Neuron (in vitro differentiated cells): ENCODE measurements at regions not wholly inside any gene's neighbourhood (a gene's known extent, or its start where the extent isn't known, plus 50 kb on each side); places are given as distances from the start of the nearest gene placed in this dataset.

ENCODE experiments used
- H2AFZ ChIP-seq: one replicate; pipeline ENCODE4 v1.6.1; 2013; ENCODE audit warnings: low read depth, mild to moderate bottlenecking, inconsistent platforms, low read length, moderate library complexity
- H3K27me3 ChIP-seq: one replicate; pipeline ENCODE4 v1.6.1; 2013; ENCODE audit warnings: low read length; ENCODE audit not compliant: insufficient read depth
- H3K36me3 ChIP-seq: one replicate; pipeline ENCODE4 v1.6.1; 2013; ENCODE audit warnings: low read length; ENCODE audit not compliant: insufficient read depth
- H3K4me1 ChIP-seq: one replicate; pipeline ENCODE4 v1.6.1; 2013; ENCODE audit warnings: low read length; ENCODE audit not compliant: insufficient read depth
- H3K4me3 ChIP-seq: 2 replicates; pipeline ENCODE4 v1.5.1; 2013; ENCODE audit warnings: mild to moderate bottlenecking, low read length, moderate library complexity
- H3K9me3 ChIP-seq: one replicate; pipeline ENCODE4 v1.6.1; 2013; ENCODE audit warnings: low read length

DNA sequence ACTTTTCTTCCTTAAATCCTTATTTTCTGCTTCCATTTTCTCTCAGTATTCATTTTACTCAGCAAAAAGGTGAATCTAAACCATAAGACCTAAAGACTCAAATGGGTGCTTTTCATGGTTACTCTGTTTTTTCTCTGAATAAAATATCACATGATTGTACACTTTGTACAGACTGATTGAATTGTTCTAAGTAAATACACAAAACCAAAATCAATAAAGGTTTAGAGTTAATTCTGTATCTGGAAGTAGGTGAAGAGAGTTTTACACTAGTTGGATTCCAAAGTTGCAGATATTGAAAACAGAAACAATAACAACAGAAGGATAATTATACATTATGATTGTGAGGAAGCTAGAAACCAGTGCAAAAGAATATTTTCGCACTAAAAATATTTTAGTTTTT, 546.2 kb downstream of the TUSC7 start:
- Histone ChIP-seq H3K4me3 (no peak overlapping the region), H3K9me3 (no peaks in the 10 kb centered on the region), H3K4me1 (no peaks in the 10 kb centered on the region), H2AFZ (no peak overlapping the region), H3K36me3 (no peaks in the 10 kb centered on the region), H3K27me3 (no peaks in the 10 kb centered on the region)

DNA sequence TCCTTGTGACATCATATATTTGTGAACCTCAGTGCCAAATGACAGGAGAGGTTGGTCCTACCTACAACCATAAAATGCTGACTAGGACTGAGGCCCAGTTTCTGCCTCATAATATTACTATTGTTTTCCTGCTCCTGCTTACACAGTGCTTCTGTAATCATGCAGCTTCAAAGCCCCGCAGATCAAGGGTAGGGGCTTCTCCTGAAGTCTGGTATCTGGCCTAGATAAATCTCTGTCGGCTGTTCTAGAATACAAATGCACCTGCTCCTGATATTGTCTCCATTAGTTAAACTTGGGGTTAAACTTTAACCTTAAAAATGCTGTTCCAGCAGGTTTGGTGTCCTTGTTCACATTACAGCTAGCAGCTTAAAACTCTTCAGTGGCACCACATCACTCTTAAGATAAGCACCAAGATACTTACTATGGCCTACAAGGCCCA, 552.4 kb downstream of the TUSC7 start:
- no peaks in the 10 kb centered on the region for H3K36me3 ChIP-seq
- H3K4me3 ChIP-seq = no peak overlapping the region
- H2AFZ ChIP-seq = no peak overlapping the region
- no peaks in the 10 kb centered on the region for H3K4me1 ChIP-seq
- H3K9me3 ChIP-seq = no peaks in the 10 kb centered on the region
- H3K27me3 ChIP-seq = no peaks in the 10 kb centered on the region

DNA sequence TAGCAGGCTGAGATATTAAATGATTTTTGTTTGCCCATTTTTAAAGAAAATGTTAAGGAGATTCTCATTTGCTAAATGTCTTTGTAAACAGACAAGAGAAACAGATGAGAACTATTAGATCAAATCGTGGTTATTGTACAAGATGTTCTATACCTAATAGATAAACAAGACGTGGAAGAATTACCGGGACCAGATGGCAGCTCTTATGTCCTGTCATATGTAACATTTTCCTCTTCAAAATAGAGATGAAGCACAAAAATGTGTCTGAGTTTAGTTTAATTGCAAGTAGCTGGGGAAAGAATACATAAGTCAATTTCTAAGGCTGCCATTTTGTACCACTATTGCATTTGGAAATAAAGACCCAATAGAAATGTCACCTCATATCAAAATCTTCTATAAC, 553.7 kb downstream of the TUSC7 start:
- Histone ChIP-seq H3K4me1 (no peaks in the 10 kb centered on the region), H3K27me3 (no peaks in the 10 kb centered on the region)

DNA sequence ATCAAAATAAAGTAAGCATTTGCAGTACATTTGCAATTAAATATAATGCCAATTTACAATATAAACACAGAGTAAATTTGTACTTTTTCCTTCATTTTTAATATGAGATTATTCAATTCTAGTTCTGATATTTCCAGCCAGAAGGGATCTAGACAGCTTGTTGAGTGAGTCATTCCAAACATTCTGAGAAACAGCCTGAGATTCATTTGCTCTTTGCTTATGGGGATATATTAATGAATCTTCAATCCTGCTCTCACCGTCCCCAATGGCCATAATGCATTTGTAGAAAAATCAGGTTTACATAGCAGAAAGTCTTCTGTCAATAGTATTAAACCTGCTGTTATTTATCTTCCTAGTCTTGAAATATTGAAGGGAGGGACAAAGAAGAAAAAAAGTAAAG, 554.2 kb downstream of the TUSC7 start:
- Histone ChIP-seq H3K4me1 (no peaks in the 10 kb centered on the region), H3K36me3 (no peaks in the 10 kb centered on the region)

More for the DNA sequence above, 553.7 kb downstream of the TUSC7 start:
- Histone ChIP-seq H3K36me3 (no peaks in the 10 kb centered on the region), H2AFZ (no peak overlapping the region), H3K9me3 (no peaks in the 10 kb centered on the region), H3K4me3 (no peak overlapping the region)

DNA sequence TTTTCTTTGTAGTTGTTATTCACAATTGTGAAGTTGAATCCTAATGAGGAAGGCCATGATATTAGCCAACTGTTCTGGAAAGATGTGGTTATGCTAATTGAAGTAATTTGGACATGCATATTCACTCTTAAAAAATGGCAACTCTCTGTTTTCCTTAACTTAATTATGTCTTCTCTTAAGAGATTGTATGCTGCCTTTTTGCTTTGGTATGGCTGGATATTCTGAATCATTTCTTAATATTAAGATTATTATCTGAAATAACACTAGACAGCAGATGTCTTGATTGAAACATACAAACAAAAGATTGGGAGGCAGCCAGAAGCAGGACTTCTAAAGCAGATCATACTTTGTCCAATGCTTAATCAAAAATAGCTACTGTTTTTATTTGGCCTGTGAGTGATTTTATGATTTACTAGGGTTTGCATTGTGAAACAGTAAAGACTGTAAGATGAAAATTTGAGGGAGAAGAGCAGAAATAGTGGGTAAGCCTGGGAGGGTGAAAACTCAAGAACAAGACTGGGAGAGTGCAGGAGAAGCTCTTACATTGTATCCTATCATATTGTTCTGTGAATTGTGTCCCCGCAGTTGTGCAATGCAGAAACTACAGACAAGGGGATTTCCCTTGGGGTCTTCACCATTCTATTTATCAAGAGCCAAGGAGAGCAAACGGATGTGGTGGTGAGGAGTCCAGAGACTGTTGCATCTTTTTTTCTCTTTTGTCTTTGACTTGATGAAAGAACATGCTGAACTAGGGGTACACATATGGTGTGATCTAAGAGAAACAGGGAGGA, 554.8 kb downstream of the TUSC7 start:
- no peaks in the 10 kb centered on the region for H3K36me3 ChIP-seq
- H3K27me3 ChIP-seq = no peaks in the 10 kb centered on the region
- no peaks in the 10 kb centered on the region for H3K4me1 ChIP-seq
- H3K9me3 ChIP-seq = no peaks in the 10 kb centered on the region
- H3K4me3 ChIP-seq = no peak overlapping the region
- no peak overlapping the region for H2AFZ ChIP-seq

More for the DNA sequence above, 554.2 kb downstream of the TUSC7 start:
- H3K27me3 ChIP-seq = no peaks in the 10 kb centered on the region
- H3K4me3 ChIP-seq = no peak overlapping the region
- H3K9me3 ChIP-seq = no peaks in the 10 kb centered on the region
- H2AFZ ChIP-seq = no peak overlapping the region

DNA sequence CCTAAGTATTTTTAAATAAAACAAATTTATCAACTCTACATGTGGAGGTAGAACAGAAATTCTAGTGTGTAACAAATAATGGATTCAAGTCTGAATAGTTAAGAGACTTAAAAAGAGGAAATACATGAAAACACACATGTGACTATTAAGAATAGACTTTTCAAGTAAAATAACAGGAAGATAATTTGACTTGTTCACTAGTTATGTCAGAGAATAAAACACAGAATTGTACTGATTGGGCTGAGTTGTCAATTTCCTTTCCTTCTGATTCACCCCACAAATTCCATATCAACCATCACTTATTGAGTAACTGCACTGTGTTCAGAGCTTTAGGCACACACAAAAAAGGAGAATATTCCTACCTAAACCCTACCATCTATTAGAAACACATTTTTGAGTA, 557.2 kb downstream of the TUSC7 start:
- no peaks in the 10 kb centered on the region for H3K4me1 ChIP-seq
- H3K36me3 ChIP-seq = no peaks in the 10 kb centered on the region
- no peak overlapping the region for H3K4me3 ChIP-seq
- no peak overlapping the region for H2AFZ ChIP-seq
- H3K27me3 ChIP-seq = no peaks in the 10 kb centered on the region
- H3K9me3 ChIP-seq = no peaks in the 10 kb centered on the region

DNA sequence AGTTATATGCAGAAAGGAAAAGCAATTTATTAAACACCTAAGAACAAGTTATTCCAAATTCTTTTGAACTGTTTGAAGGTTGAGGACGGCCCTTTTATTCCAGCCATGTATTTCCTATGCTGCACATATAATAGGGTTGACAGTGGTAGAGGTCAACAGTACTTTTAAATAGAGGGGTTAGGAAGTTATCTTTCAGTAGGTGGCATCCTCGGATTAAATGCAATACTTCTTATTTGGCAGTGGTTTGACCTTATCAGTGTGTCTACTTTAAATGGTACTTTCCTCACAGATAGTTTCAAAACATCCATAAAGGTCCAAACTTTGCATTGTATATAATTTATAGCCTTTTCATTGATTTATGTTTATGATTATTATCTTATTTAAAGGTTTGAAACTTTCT, 558.7 kb downstream of the TUSC7 start:
- H3K4me1 ChIP-seq = no peaks in the 10 kb centered on the region
- H3K36me3 ChIP-seq = no peaks in the 10 kb centered on the region
- H3K9me3 ChIP-seq = no peaks in the 10 kb centered on the region
- no peak overlapping the region for H3K4me3 ChIP-seq
- H3K27me3 ChIP-seq = no peaks in the 10 kb centered on the region
- H2AFZ ChIP-seq = no peak overlapping the region

DNA sequence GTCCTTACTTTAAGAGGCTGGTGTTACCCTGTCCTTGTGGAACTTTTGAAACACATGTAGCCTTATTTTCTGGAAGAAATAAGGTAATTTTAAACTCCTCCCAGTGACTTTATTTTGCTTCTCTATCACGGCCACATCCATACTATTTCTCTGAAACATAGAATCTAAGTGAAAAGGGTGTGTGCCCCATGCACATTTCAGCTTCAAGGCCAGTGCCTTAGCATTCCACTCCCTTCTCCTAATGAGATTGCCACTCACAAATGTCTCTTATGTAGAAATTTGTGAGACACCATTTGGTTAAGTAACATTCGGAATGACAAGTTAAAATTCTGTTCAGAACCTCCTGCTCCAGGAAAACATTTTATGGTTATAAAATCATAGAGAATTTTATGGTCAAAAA, 562.7 kb downstream of the TUSC7 start:
- H3K9me3 ChIP-seq = no peaks in the 10 kb centered on the region
- H3K36me3 ChIP-seq = no peaks in the 10 kb centered on the region
- H3K27me3 ChIP-seq = no peaks in the 10 kb centered on the region
- H3K4me1 ChIP-seq = no peaks in the 10 kb centered on the region
- no peak overlapping the region for H3K4me3 ChIP-seq
- H2AFZ ChIP-seq = no peak overlapping the region

DNA sequence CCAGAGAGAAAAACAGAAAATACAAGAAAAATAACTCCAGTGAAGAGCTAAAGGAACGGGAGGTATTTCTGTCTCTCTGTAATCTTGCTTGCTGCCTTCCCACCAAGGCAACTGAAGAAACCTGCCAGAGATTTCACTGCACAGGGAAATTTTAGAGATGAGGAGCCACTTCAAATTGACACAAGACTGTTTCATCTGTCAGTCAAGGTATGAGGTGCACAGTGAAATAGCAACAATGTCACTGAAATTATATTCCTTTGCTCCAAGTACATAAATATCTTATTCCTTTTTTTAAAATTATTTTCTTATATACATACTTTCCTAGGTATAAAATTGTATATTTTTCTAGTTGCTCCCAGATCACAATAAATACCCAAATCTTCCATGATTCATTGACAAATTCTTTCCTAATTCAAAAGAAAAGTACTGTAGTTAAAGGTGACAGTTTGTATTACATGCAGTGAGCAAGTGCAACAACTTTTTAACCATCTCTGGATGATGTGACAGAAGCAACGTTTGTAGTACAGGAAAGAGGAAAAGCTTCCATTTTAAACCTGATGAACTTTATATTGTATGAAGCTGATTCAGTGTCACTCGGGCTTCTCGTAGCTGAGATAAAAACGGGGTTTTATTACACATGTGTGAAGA, 563.4 kb downstream of the TUSC7 start:
- no peaks in the 10 kb centered on the region for H3K27me3 ChIP-seq
- H3K36me3 ChIP-seq = no peaks in the 10 kb centered on the region
- no peaks in the 10 kb centered on the region for H3K9me3 ChIP-seq
- no peak overlapping the region for H2AFZ ChIP-seq
- no peak overlapping the region for H3K4me3 ChIP-seq
- no peaks in the 10 kb centered on the region for H3K4me1 ChIP-seq

DNA sequence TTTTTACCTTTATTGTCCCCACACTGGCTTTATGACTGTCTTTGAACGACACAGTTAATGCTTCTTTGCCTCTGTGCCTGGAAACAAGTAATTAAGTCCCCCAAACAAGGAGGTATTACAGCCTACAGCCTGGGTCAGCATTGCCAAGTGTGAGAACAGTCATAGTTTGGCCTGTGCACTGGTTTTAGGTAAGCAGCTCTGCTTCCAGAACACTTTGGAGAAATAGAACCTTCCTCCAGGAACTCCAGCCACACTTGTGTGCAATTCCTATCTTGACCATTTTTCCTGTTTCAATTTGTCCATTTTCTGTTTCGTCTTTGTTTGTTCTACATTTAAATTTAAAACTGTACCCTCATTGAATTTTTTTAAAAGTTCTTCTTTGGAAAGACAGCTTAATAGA, 568.2 kb downstream of the TUSC7 start:
- H2AFZ ChIP-seq = no peak overlapping the region
- H3K4me1 ChIP-seq = no peaks in the 10 kb centered on the region
- H3K36me3 ChIP-seq = no peaks in the 10 kb centered on the region
- no peaks in the 10 kb centered on the region for H3K9me3 ChIP-seq
- H3K27me3 ChIP-seq = no peaks in the 10 kb centered on the region
- H3K4me3 ChIP-seq = no peak overlapping the region

DNA sequence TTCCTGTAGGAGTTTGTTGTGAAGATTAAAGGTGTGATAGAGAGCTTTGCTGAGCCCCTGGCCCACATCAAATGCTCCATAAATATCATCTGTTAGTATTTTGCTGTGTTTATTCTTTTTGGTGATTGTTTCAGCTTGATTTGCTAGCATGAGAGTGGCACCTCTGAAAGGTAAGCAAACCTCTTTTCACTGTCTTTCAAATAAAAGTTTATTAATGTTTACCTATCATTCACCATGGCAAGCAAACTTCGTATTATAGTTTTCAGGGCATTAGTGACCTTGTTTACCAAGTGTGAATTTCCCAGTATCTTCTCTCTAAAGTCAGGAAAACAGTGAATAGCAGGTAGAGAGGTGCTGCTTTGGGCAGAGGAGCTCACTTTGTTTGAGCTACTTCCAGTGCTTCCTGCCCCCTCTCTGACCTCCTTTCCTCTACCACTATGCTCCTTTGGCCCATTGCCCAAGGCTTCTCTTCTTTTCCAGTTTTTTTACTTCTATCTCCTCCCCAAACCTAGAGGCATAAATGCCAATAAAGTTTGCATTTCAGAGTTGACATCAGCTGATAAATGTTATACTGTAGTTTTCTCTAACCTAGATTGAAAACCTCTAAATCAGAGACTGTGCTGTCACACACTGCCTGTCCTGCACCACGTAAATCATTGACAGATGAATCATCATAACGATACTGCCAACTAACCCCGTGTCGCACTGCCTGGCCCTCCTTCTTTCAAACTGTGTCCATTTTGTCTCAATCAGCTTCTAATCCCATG, 569.0 kb downstream of the TUSC7 start:
- no peak overlapping the region for H2AFZ ChIP-seq
- H3K27me3 ChIP-seq = no peaks in the 10 kb centered on the region
- H3K9me3 ChIP-seq = no peaks in the 10 kb centered on the region
- no peaks in the 10 kb centered on the region for H3K36me3 ChIP-seq
- no peaks in the 10 kb centered on the region for H3K4me1 ChIP-seq
- H3K4me3 ChIP-seq = no peak overlapping the region

DNA sequence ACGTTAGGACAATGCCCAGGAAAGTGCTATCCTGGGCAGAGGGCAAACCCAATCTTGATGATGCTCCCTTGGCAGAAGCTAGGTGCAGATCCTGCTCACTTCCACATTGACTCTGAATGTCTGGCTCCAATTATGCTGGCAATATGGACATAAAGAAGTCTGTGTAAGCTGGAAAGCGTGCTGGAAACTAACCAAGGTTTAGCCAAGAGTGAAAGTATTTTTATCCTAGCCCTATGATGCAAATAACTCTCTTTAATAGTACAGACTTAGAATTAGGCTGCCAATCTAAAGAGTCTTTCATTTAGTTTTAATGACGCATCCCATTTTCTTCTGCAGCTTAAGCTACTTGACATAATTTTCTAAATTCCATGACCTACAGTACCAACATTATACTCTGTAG, 571.8 kb downstream of the TUSC7 start:
- no peaks in the 10 kb centered on the region for H3K27me3 ChIP-seq
- no peaks in the 10 kb centered on the region for H3K9me3 ChIP-seq
- no peaks in the 10 kb centered on the region for H3K36me3 ChIP-seq
- no peak overlapping the region for H2AFZ ChIP-seq
- H3K4me3 ChIP-seq = no peak overlapping the region
- H3K4me1 ChIP-seq = peaks cover under 1% of the 10 kb centered on the region

DNA sequence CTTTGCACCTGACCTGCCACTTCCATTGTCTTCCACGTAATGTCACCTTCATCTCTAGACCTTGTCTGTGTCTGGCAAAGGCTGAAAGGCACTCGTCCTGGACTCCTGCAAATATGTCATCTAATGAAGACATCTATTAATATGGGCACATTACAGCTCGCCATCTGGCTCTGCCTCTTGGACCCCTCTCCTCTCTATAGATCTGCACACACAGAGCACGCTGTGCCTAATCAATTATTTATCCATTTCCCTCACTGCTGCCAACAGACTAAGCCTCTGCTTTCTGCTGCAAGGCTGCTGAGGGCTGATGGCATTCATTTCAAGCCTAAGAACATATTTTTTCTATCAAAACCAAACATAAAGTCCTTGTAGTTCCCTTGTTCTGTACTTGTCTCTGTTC, 573.0 kb downstream of the TUSC7 start:
- no peaks in the 10 kb centered on the region for H3K36me3 ChIP-seq
- H3K4me3 ChIP-seq = no peak overlapping the region

More for the DNA sequence above, 573.0 kb downstream of the TUSC7 start:
- H3K27me3 ChIP-seq = no peaks in the 10 kb centered on the region
- no peaks in the 10 kb centered on the region for H3K9me3 ChIP-seq
- H3K4me1 ChIP-seq = peaks cover 3% of the 10 kb centered on the region
- no peak overlapping the region for H2AFZ ChIP-seq
